Liver (tissue), 3 donors: ENCODE measurements at regions not wholly inside any gene's neighbourhood (a gene's known extent, or its start where the extent isn't known, plus 50 kb on each side); places are given as distances from the start of the nearest gene placed in this dataset.

Source experiments
- CTCF ChIP-seq: fragments of 150-350 bp; IDR thresholded peaks from 2 replicates; pipeline ENCODE4 v1.5.1; 2017; ENCODE audit warnings: improper control_type of control experiment, low read depth, low read length; ENCODE audit not compliant: missing input control
- GABPA ChIP-seq, 2 donors: IDR thresholded peaks in 1 of 2; conservative IDR thresholded peaks in 1 of 2; 2 replicates each; pipeline ENCODE4 v1.6.1; 2016; ENCODE audit warnings: antibody characterized with exemption in 2 of 2, mild to moderate bottlenecking in 1 of 2, moderate library complexity in 1 of 2
- RAD21 ChIP-seq, 2 donors: IDR thresholded peaks; 2 replicates each; pipeline ENCODE4 v1.6.1; 2016; ENCODE audit warnings: antibody characterized with exemption in 2 of 2, mild to moderate bottlenecking in 2 of 2
- REST ChIP-seq: IDR thresholded peaks from 2 replicates; pipeline ENCODE4 v1.6.1; 2016; ENCODE audit warnings: antibody characterized with exemption, mild to moderate bottlenecking
- RXRA ChIP-seq, 2 donors: IDR thresholded peaks; 2 replicates each; pipeline ENCODE4 v1.6.1; 2017 to 2018; ENCODE audit warnings: antibody characterized with exemption in 2 of 2, mild to moderate bottlenecking in 1 of 2
- TAF1 ChIP-seq: conservative IDR thresholded peaks from 2 replicates; pipeline ENCODE4 v1.6.1; 2016; ENCODE audit warnings: antibody characterized with exemption, mild to moderate bottlenecking
- TF ChIP-seq, protein P1 (sequence below): IDR thresholded peaks from 2 replicates; pipeline ENCODE4 v1.6.1; 2016; ENCODE audit warnings: antibody characterized with exemption
- donor health status: healthy.
- donor health status: healthy.

DNA sequence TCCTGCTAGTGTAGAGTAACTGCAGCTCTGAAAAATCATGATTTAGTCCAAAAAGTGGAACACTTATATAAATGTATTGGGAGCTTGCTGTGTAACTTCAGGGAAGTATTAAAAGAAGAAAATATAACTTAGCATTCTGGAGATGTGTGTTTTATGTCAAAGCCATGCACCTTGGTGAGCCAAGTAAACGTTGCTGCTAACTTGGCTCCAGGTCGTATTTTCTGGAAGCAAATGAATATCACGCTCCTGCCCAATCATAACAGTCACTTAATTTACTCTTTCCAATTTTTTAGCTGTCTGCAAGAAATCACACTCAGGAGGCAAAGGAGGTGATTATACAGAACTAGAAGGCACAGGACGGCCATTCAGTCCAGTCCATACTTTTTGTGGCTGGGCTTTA is 61.1 kb downstream of the DOP1B start:
- TF ChIP-seq TAF1 (no peak), RXRA (IDR thresholded peaks at IDR 0.05) (no peak), CTCF (no peak), RAD21 (IDR thresholded peaks at IDR 0.05) (no peak), GABPA (IDR thresholded peaks at IDR 0.05 in 1 of 2, conservative IDR thresholded peaks at IDR 0.05 in 1 of 2) (no peak), REST (no peak)
- TF ChIP-seq, protein P1, sequence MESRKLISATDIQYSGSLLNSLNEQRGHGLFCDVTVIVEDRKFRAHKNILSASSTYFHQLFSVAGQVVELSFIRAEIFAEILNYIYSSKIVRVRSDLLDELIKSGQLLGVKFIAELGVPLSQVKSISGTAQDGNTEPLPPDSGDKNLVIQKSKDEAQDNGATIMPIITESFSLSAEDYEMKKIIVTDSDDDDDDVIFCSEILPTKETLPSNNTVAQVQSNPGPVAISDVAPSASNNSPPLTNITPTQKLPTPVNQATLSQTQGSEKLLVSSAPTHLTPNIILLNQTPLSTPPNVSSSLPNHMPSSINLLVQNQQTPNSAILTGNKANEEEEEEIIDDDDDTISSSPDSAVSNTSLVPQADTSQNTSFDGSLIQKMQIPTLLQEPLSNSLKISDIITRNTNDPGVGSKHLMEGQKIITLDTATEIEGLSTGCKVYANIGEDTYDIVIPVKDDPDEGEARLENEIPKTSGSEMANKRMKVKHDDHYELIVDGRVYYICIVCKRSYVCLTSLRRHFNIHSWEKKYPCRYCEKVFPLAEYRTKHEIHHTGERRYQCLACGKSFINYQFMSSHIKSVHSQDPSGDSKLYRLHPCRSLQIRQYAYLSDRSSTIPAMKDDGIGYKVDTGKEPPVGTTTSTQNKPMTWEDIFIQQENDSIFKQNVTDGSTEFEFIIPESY, result no peak
